IMR-90 (cell line): ENCODE measurements at regions not wholly inside any gene's neighbourhood (a gene's known extent, or its start where the extent isn't known, plus 50 kb on each side); places are given as distances from the start of the nearest gene placed in this dataset.

Experiments
- ATAC-seq: fragments of 200-7000 bp; cut with Tn5 transposase; 2 replicates; pipeline ENCODE4 v1.9.1; 2020; ENCODE audit warnings: low read depth, mild to moderate bottlenecking, moderate library complexity
- BruUV-seq: library from RNA; stranded (reverse); fragments of 400-500 nt; replicated peaks from 2 replicates; lab custom pipeline; 2021; lab: Mats Ljungman, UMichigan
- CTCF ChIA-PET: fragments of 300-600 bp; formaldehyde crosslinking; extraction: SDS; loops from one replicate; lab custom pipeline; 2021; ENCODE audit warnings: antibody characterized with exemption; lab: Yijun Ruan, JAX
- POLR2A ChIA-PET: fragments of 300-600 bp; sonication (Branson Sonifier 250); formaldehyde crosslinking; loops from one replicate; lab custom pipeline; 2022; ENCODE audit warnings: antibody characterized with exemption; ENCODE audit not compliant: unreplicated experiment; lab: Charles Lee
- DNase-seq: peaks from one replicate; pipeline ENCODE4 v3.0.0; 2013
- H2AFZ ChIP-seq: replicated peaks from 2 replicates; pipeline ENCODE3; 2013; ENCODE audit warnings: low read length, mild to moderate bottlenecking; ENCODE audit not compliant: poor library complexity
- H2AK5ac ChIP-seq: 2 replicates; pipeline ENCODE4 v1.6.1; 2013; ENCODE audit warnings: low read depth, low read length, inconsistent platforms
- H2AK9ac ChIP-seq: replicated peaks from 2 replicates; pipeline ENCODE3; 2013; ENCODE audit warnings: mild to moderate bottlenecking, low read depth, low read length, moderate library complexity; ENCODE audit not compliant: poor library complexity
- H2BK120ac ChIP-seq: 2 replicates; pipeline ENCODE4 v1.6.1; 2013; ENCODE audit warnings: low read depth, low read length, inconsistent platforms
- H2BK15ac ChIP-seq: 3 replicates; pipeline ENCODE4 v1.6.1; 2013; ENCODE audit warnings: low read depth, low read length, inconsistent platforms
- H2BK20ac ChIP-seq: 2 replicates; pipeline ENCODE4 v1.6.1; 2013; ENCODE audit warnings: low read depth, mild to moderate bottlenecking, inconsistent platforms, low read length, moderate library complexity
- H2BK5ac ChIP-seq: 2 replicates; pipeline ENCODE4 v1.6.1; 2013; ENCODE audit warnings: mild to moderate bottlenecking, low read depth, low read length, inconsistent platforms; ENCODE audit not compliant: poor library complexity, severe bottlenecking
- H3K14ac ChIP-seq: replicated peaks from 2 replicates; pipeline ENCODE4 v1.6.1; 2013; ENCODE audit warnings: low read depth, low read length, inconsistent platforms
- H3K18ac ChIP-seq: 2 replicates; pipeline ENCODE4 v1.6.1; 2013; ENCODE audit warnings: low read depth, low read length, control low read depth
- H3K23ac ChIP-seq: 2 replicates; pipeline ENCODE4 v1.6.1; 2013; ENCODE audit warnings: low read depth, low read length, inconsistent platforms
- H3K27ac ChIP-seq: 2 replicates; pipeline ENCODE4 v1.5.1; 2013; ENCODE audit warnings: mild to moderate bottlenecking, control low read depth, low read length; ENCODE audit not compliant: insufficient read depth
- H3K27me3 ChIP-seq: 2 replicates; pipeline ENCODE4 v1.6.1; 2013; ENCODE audit warnings: low read length; ENCODE audit not compliant: control insufficient read depth, insufficient read depth
- H3K36me3 ChIP-seq: 2 replicates; pipeline ENCODE4 v1.6.1; 2013; ENCODE audit warnings: low read length, mixed read lengths; ENCODE audit not compliant: control insufficient read depth, insufficient read depth
- H3K4ac ChIP-seq: 2 replicates; pipeline ENCODE4 v1.6.1; 2013; ENCODE audit warnings: low read depth, low read length, inconsistent platforms
- H3K4me1 ChIP-seq: 2 replicates; pipeline ENCODE4 v1.6.1; 2013; ENCODE audit warnings: low read length, mixed read lengths; ENCODE audit not compliant: control insufficient read depth, insufficient read depth
- H3K4me2 ChIP-seq: 2 replicates; pipeline ENCODE4 v1.6.1; 2013; ENCODE audit warnings: low read depth, mild to moderate bottlenecking, control low read depth, low read length, moderate library complexity
- H3K4me3 ChIP-seq: 2 replicates; pipeline ENCODE4 v1.5.1; 2013; ENCODE audit warnings: low read depth, mild to moderate bottlenecking, control low read depth, low read length, moderate library complexity; ENCODE audit not compliant: insufficient read depth
- H3K56ac ChIP-seq: 2 replicates; pipeline ENCODE4 v1.6.1; 2013; ENCODE audit warnings: low read length, inconsistent platforms; ENCODE audit not compliant: insufficient read depth; ENCODE audit errors: extremely low read depth
- H3K79me1 ChIP-seq, 2 experiments: 2 replicates each; pipeline ENCODE4 v1.6.1; 2013; ENCODE audit warnings: low read length in 2 of 2, inconsistent platforms in 1 of 2, low read depth in 1 of 2
- H3K9ac ChIP-seq: 2 replicates; pipeline ENCODE4 v1.6.1; 2013; ENCODE audit warnings: low read depth, low read length, control low read depth
- H3K9me1 ChIP-seq: 2 replicates; pipeline ENCODE4 v1.6.1; 2013; ENCODE audit warnings: low read length, inconsistent platforms; ENCODE audit not compliant: insufficient read depth
- H3K9me3 ChIP-seq: 2 replicates; pipeline ENCODE4 v1.6.1; 2013; ENCODE audit warnings: low read length; ENCODE audit not compliant: control insufficient read depth, insufficient read depth
- H4K20me1 ChIP-seq: 2 replicates; pipeline ENCODE4 v1.6.1; 2013; ENCODE audit warnings: low read length, inconsistent platforms; ENCODE audit not compliant: insufficient read depth
- H4K5ac ChIP-seq: 2 replicates; pipeline ENCODE4 v1.6.1; 2013; ENCODE audit warnings: mild to moderate bottlenecking, low read depth, low read length, control low read depth
- H4K8ac ChIP-seq, 2 experiments: 2 replicates each; pipeline ENCODE4 v1.6.1; 2013; ENCODE audit warnings: low read depth in 2 of 2, low read length in 2 of 2, control low read depth in 1 of 2, inconsistent platforms in 1 of 2
- H4K91ac ChIP-seq: 2 replicates; pipeline ENCODE4 v1.6.1; 2013; ENCODE audit warnings: low read depth, low read length, inconsistent platforms; ENCODE audit not compliant: insufficient read depth
- CEBPB ChIP-seq: IDR thresholded peaks from 2 replicates; pipeline ENCODE4 v1.6.1; 2012; ENCODE audit warnings: low read depth, low read length, improper control_type of control experiment
- FOS ChIP-seq: fragments of 150-350 bp; IDR thresholded peaks from 2 replicates; pipeline ENCODE4 v1.6.1; 2016; ENCODE audit warnings: low read depth, low read length
- NFE2L2 ChIP-seq: fragments of 150-350 bp; IDR thresholded peaks from 2 replicates; pipeline ENCODE4 v1.6.1; 2016; ENCODE audit warnings: low read depth, mild to moderate bottlenecking, low read length
- SMC3 ChIP-seq: fragments of 150-350 bp; IDR thresholded peaks from 2 replicates; pipeline ENCODE4 v1.6.1; 2016; ENCODE audit warnings: low read depth, mild to moderate bottlenecking, antibody characterized with exemption, low read length, moderate library complexity
- WGBS, 2 experiments: methylation state at CpG; one replicate each; pipeline versions ENCODE4 v1.1.5 to v1.1.7; 2013; ENCODE audit warnings: missing lambda C conversion rate in 2 of 2; ENCODE audit not compliant: insufficient read length in 1 of 2; ENCODE audit errors: extremely low coverage in 2 of 2; 5-methylcytosine and 5-hydroxymethylcytosine counted together
- dilution Hi-C: fragments of 300-500 bp; cut with HindIII; formaldehyde crosslinking; loops from one replicate; pipeline ENCODE4 v1.14.3; 2018; ENCODE audit warnings: low sequenced_read_pairs; ENCODE audit not compliant: unreplicated experiment
- in situ Hi-C: fragments of 300-500 bp; cut with MboI; formaldehyde crosslinking; loops from 3 replicates; pipeline ENCODE4 v1.14.3; 2019; ENCODE audit warnings: low sequenced_read_pairs, inconsistent platforms, mixed read lengths
- intact Hi-C: fragments of 100-400 bp; cut with micrococcal nuclease; formaldehyde crosslinking; loops from 2 replicates; pipeline ENCODE4 v1.10.0; 2022

DNA sequence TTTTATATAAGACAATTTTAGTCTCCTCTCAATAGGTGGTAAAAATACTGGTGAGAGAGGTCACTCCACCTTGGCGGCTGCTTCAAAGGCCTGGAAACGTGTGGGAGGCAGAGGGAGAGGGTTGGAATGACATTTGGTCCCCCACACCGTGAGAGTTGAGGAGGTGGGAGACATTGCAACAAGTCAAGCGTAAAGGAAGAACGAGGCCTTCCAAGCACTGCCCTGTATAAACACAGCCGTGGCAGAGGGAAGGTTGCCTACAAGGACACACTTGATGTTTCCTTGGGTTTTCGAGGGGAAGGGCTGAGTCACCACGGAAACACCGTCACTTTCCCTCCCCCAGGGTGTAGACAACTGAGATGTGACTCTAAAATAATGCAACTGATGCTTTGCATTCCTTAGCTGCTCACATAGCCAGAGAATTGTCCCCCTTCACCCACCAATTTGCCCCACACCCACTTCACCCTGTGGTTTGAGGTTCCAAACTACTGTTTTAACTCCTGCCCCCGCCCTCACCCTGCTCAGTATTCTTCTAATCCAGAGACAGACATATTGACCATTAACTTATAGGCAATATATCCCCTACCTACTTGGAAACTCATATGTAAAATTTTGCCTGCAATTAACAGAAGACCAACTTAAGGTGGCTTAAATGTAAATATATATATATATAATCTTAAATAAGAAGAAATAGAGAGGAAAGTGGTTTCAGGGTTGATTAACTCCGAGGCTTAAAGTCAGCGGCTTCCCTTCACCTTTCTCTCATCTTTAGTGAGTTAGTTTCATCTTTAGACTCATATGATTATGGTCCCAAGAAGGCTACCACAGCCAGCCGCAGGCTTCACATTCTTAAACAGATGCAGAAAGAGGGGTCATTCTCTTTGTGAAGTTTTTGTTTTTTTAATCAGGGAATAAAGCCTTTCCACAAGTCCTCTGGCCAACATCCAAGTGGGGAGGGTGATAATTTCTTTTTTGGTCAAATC is 54.1 kb upstream of the BDNF start:
- H3K14ac ChIP-seq = peak overlapping the region; percentile 39; the same call in 1 of the 2 replicates
- in situ Hi-C loops (no loop called here), dilution Hi-C loops (no loop called here), intact Hi-C loops (no loop called here)
- H3K18ac ChIP-seq = no peak overlapping the region; the same call in 1 of the 2 replicates
- H3K9me1 ChIP-seq = peaks cover 5% of the 10 kb centered on the region; the same call in 1 of the 2 replicates
- no peaks in the 10 kb centered on the region for H3K36me3 ChIP-seq
- H2BK120ac ChIP-seq = peak overlapping the region; percentile 79; the same call in 1 of the 2 replicates
- peak overlapping the region; percentile 73 for H2BK5ac ChIP-seq
- H2AK5ac ChIP-seq = peak overlapping the region; percentile 23; the same call in 1 of the 2 replicates
- H3K27ac ChIP-seq = no peak overlapping the region; the same call in 1 of the 2 replicates
- H4K8ac ChIP-seq = peak overlapping the region in 1 of 2 experiments; percentile 74; a peak in 2 of 4 replicates
- peak; percentile 75 for DNase-seq
- peak overlapping the region; percentile 38; the same call in 1 of the 2 replicates for H3K4ac ChIP-seq
- CTCF ChIA-PET = no interaction called here
- peak overlapping the region; percentile 64; the same call in 1 of the 2 replicates for H4K91ac ChIP-seq
- no peaks in the 10 kb centered on the region for H4K20me1 ChIP-seq
- WGBS, 2 experiments = no CpG with 5 or more reads among the region's 13 CpGs
- H3K27me3 ChIP-seq = no peaks in the 10 kb centered on the region
- no peak overlapping the region for H3K4me3 ChIP-seq
- BruUV-seq = no TSS peak
- POLR2A ChIA-PET = no interaction called here
- H3K56ac ChIP-seq = no peak overlapping the region
- H2AFZ ChIP-seq = peak overlapping the region; percentile 71
- H2AK9ac ChIP-seq = no peak overlapping the region
- no peaks in the 10 kb centered on the region for H3K79me1 ChIP-seq
- no peaks in the 10 kb centered on the region for H3K9me3 ChIP-seq
- peak; percentile 77; the same call in 1 of the 2 replicates for ATAC-seq
- no peak overlapping the region for H3K9ac ChIP-seq
- H3K23ac ChIP-seq = no peak overlapping the region
- H4K5ac ChIP-seq = peak overlapping the region; percentile 13; the same call in 1 of the 2 replicates
- 0 out of 3 replicates have a peak overlapping the region, but pooled peaks have one; percentile 29 for H2BK15ac ChIP-seq
- 0 out of 2 replicates have a peak, but pooled peaks cover 2% of the 10 kb centered on the region for H3K4me1 ChIP-seq
- TF ChIP-seq NFE2L2 (peak; percentile 25; the same call in 1 of the 2 replicates), CEBPB (peak; percentile 17; the same call in 1 of the 2 replicates), SMC3 (no peak), FOS (0 out of 2 replicates have a peak, but pooled peaks have one; percentile 16)
- peak overlapping the region; percentile 67 for H2BK20ac ChIP-seq
- no peak overlapping the region for H3K4me2 ChIP-seq
